HepG2 (cell line): ENCODE measurements at regions not wholly inside any gene's neighbourhood (a gene's known extent, or its start where the extent isn't known, plus 50 kb on each side); places are given as distances from the start of the nearest gene placed in this dataset.

ENCODE experiments used
- AFF4 ChIP-seq: sonication (generic); formaldehyde crosslinking; IDR thresholded peaks from 2 replicates; pipeline ENCODE4 v1.4.0; 2020; ENCODE audit warnings: missing genetic modification reagents
- BHLHE40 ChIP-seq: IDR thresholded peaks from 2 replicates; pipeline ENCODE4 v1.6.1; 2011; ENCODE audit warnings: low read length, improper control_type of control experiment
- BRCA1 ChIP-seq: sonication (generic); formaldehyde crosslinking; IDR thresholded peaks from 2 replicates; pipeline ENCODE4 v1.4.0; 2020; ENCODE audit warnings: missing genetic modification reagents
- CEBPZ ChIP-seq: IDR thresholded peaks from 2 replicates; pipeline ENCODE4 v1.6.1; 2012; ENCODE audit warnings: low read length, improper control_type of control experiment
- MYNN ChIP-seq: sonication (generic); formaldehyde crosslinking; IDR thresholded peaks from 2 replicates; pipeline ENCODE4 v1.4.0; 2020; ENCODE audit warnings: mild to moderate bottlenecking, low read depth, missing genetic modification reagents
- PAF1 ChIP-seq: IDR thresholded peaks from 2 replicates; pipeline ENCODE4 v1.6.1; 2016; ENCODE audit warnings: missing genetic modification reagents, missing compliant biosample characterization
- POGK ChIP-seq: sonication (generic); formaldehyde crosslinking; conservative IDR thresholded peaks from 2 replicates; pipeline ENCODE4 v1.8.0; 2022; ENCODE audit warnings: mild to moderate bottlenecking, moderate library complexity, missing genetic modification reagents
- POLR2A ChIP-seq, 2 experiments: IDR thresholded peaks; 2 replicates each; pipeline ENCODE4 v1.6.1; 2011; ENCODE audit warnings: low read depth in 2 of 2, low read length in 2 of 2, mild to moderate bottlenecking in 1 of 2, moderate library complexity in 1 of 2; ENCODE audit not compliant: insufficient read depth in 1 of 2
- POLR2AphosphoS2 ChIP-seq: IDR thresholded peaks from 2 replicates; pipeline ENCODE4 v1.6.1; 2011; ENCODE audit warnings: low read depth, low read length, improper control_type of control experiment
- PREB ChIP-seq: sonication (generic); formaldehyde crosslinking; IDR thresholded peaks from 2 replicates; pipeline ENCODE4 v1.4.0; 2020; ENCODE audit warnings: missing genetic modification reagents
- TBX2 ChIP-seq: sonication (generic); formaldehyde crosslinking; IDR thresholded peaks from 2 replicates; pipeline ENCODE4 v1.5.0; 2020; ENCODE audit warnings: missing genetic modification reagents, mild to moderate bottlenecking, borderline replicate concordance
- TBX3 ChIP-seq: fragments of 450-650 bp; IDR thresholded peaks from 2 replicates; pipeline ENCODE4 v1.6.1; 2017; ENCODE audit warnings: antibody characterized with exemption, mild to moderate bottlenecking, inconsistent platforms, borderline replicate concordance
- TGIF2 ChIP-seq: IDR thresholded peaks from 2 replicates; pipeline ENCODE4 v1.6.1; 2016; ENCODE audit warnings: control low read depth, missing compliant biosample characterization
- ZMYM3 ChIP-seq: sonication (generic); formaldehyde crosslinking; IDR thresholded peaks from 2 replicates; pipeline ENCODE4 v1.5.1; 2020; ENCODE audit warnings: mild to moderate bottlenecking, missing genetic modification reagents
- ZNF34 ChIP-seq: sonication (generic); formaldehyde crosslinking; IDR thresholded peaks from 2 replicates; pipeline ENCODE4 v1.4.0; 2020; ENCODE audit warnings: mild to moderate bottlenecking, missing genetic modification reagents, borderline replicate concordance
- ZNF414 ChIP-seq: sonication (generic); formaldehyde crosslinking; IDR thresholded peaks from 2 replicates; pipeline ENCODE4 v1.5.0; 2020; ENCODE audit warnings: missing genetic modification reagents
- ZNF484 ChIP-seq: sonication (generic); formaldehyde crosslinking; IDR thresholded peaks from 2 replicates; pipeline ENCODE4 v1.5.1; 2020; ENCODE audit warnings: mild to moderate bottlenecking, low read depth, missing genetic modification reagents, borderline replicate concordance
- ZNF496 ChIP-seq: sonication (generic); formaldehyde crosslinking; IDR thresholded peaks from 2 replicates; pipeline ENCODE4 v1.8.1; 2023; ENCODE audit warnings: mild to moderate bottlenecking, moderate library complexity, missing genetic modification reagents; ENCODE audit not compliant: insufficient replicate concordance
- ZNF576 ChIP-seq: sonication (generic); formaldehyde crosslinking; IDR thresholded peaks from 2 replicates; pipeline ENCODE4 v1.4.0; 2020; ENCODE audit warnings: mild to moderate bottlenecking, missing genetic modification reagents
- ZSCAN9 ChIP-seq: IDR thresholded peaks from 2 replicates; pipeline ENCODE4 v1.6.1; 2016; ENCODE audit warnings: borderline replicate concordance

- TF ChIP-seq POGK (CRISPR knock-in tag) (no peak), ZSCAN9 (CRISPR knock-in tag) (peak; percentile 53; the same call in 1 of the 2 replicates), PAF1 (CRISPR knock-in tag) (peak; percentile 30; the same call in 1 of the 2 replicates), ZNF576 (CRISPR knock-in tag) (no peak), TGIF2 (peak; percentile 63), POLR2A (IDR thresholded peaks at IDR 0.05; ENCODE audit: insufficient read depth in 1 of 2, low read depth in 2 of 2, low read length in 2 of 2) (peak in 1 of 2 experiments; percentile 36; a peak in 1 of 4 replicates), ZNF34 (CRISPR knock-in tag) (no peak), ZNF484 (CRISPR knock-in tag) (no peak), TBX2 (peak; percentile 78), BRCA1 (CRISPR knock-in tag) (no peak), POLR2AphosphoS2 (no peak), BHLHE40 (no peak), MYNN (CRISPR knock-in tag) (no peak), CEBPZ (no peak), ZNF496 (CRISPR knock-in tag) (no peak), TBX3 (no peak), ZMYM3 (CRISPR knock-in tag) (peak; percentile 79), ZNF414 (no peak), AFF4 (peak; percentile 89), PREB (CRISPR knock-in tag) (no peak)
Measured at GRCh38 chr14:54135804-54136280, 179.2 kb upstream of the BMP4 start (continued).
